CD4-positive, alpha-beta T cell treated with Interleukin-15 for 1 hour (primary cell): ENCODE measurements at regions not wholly inside any gene's neighbourhood (a gene's known extent, or its start where the extent isn't known, plus 50 kb on each side); places are given as distances from the start of the nearest gene placed in this dataset.
"Not testable (repeated sequence)": the region's sequence is repeated elsewhere in the genome, so short reads cannot be mapped to it uniquely, and the experiment has no call there.

ENCODE experiments used
- DNase-seq: peaks from one replicate; pipeline ENCODE4 v3.0.0-alpha.2; 2020

DNA sequence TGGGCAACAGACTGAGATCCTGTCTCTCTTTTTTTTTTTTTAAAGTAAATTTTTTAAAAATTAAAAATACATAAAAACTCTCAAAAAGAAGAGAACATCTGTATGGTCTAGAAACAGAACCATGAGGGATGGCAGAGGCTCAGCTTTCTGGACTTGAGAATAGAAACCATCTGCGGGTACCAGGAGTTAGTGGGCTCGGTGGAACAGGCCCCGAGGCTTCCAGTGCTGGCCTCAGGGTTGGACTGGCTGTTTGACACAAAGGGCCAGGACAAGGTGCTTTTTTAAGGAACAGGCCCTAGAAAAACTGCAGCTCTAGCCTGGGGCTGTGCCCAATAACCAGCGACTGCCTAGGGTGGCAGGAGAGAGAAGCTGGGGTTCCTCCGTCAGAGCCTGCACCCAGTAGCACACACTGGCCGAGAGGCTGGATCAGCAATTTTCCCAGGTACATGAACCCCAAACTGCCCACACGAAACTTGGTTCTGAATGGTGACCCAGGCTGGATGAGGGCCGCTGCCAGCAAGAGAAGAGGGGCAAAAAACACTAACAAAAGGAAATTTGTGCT is 131.0 kb upstream of the OLIG3 start:
- no peak for DNase-seq

DNA sequence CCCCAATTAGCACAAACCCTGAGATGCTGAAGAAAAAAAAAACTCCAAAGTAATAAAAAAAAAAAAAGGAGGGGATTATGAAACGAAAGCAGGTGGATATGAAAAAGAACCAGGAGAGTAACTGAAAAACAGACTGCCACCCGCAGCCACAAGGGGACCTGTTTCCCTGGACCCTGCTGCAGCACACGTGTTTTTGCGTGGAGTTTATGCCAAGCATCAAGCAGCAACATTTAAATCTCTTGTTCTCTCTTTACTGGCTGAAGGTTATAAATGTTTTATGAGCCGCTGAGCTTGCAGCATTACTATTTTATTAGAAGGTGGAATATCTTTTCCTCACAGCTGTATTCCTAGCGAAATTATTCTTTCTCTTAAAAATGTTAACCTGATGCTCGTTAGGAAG is 131.6 kb upstream of the OLIG3 start:
- no peak for DNase-seq

DNA sequence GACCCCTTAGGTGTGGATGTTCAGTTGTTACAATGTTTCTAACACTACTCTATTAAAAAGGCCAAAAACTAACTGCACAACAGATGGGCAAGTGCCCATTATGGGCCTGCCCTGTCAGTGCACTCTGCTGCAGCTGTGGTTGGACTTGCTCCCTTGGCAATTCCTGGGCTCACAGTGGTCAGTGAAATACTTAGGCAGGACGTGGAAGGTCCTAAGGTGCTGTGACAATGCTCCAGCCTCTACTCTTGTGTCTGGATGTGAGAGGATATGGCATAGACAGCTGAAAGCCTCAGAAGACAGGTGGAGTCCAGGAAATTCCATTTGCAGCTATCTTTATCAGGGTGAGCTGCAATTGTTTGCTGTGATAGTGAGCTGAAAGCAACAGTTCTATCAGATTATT is 136.5 kb upstream of the OLIG3 start:
- DNase-seq: no peak

DNA sequence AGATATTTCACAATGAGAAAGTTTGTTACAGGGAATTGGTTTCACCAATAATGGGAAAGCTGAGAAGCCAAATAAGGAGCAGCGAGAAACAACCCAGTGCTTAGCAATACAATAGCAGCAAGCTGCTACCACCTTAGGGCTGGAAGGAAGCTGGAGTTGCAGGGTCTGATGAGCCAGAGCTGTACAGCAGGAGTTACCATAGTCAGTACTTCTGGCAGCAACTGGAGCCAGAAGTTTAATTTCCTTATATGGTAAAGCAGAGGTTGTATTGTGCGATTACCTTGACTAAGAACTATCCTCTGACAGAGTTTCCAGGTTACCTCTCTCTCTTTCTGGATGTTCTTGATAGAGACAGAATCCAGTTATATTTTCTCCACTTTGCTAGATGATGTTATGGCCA is 137.1 kb upstream of the OLIG3 start:
- DNase-seq: no peak

DNA sequence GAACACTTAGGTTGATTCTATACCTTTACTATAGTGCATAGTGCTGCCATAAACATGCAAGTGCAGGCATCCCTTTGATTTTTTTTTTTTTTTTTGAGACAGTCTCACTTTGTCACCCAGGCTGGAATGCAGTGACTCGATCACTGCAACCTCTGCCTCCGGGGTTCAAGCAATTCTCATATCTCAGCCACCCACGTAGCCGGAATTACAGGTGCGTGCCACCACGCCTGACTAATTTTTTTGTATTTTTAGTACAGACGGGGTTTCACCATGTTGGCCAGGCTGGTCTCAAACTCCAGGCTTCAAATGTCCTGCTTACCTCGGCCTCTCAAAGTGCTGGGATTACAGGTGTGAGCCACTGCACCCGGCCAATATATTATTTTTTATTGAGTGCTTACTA is 140.0 kb upstream of the OLIG3 start:
- not testable (repeated sequence) for DNase-seq

DNA sequence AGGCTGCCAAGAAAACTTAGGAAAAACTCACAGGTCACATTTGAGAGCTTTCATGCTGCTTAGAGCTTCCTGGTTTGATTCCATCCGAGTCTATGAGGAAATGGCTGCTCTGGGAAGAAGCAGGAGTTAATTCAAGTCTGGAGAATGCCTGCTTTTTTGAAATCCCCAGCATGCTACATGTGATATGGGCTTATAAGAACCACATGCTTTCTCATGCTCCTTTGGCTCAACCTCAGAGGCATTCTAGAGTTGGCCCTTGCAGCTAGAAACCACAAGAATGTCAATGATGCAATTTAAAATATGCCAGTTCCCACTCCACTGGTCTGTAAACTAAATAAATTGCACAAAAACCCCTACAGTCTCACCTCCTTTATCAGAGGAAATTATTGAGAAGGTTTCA is 142.9 kb upstream of the OLIG3 start:
- no peak for DNase-seq

DNA sequence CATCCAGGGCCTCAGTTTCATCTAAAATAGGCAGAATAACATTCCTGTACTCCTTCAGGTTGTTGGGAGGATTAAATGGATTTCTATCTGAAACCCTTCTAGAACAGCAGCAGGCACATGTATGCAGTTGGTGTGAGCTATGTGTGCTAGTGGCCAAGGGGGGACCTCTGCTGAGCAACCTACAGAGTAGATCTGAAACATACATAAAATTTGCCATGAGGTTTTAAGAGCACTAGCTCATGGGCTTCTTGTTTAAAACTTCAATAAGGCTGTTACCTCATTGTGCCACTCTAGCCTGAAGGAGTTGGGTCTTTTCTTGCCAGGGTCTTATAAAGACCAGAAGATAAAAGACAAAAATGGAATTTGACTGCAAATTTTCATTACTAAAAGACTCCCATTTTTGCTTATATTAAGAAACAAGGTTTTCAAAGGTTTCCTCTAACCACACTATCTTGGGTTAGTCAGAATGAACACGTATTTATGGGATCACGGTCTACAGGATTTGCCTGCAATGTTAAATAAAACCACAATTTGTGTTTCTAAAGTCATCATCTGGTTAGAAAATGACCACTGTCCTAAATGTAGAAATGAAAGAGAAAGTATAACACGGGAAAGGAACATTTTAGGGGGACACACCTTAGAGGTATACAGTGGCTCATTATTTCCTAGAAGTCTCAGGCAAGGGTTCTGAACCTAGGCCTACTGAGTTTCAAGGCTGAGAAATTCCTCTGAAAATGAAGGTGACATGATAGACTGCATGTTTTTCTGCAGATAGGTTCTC is 144.9 kb upstream of the OLIG3 start:
- DNase-seq: no peak

DNA sequence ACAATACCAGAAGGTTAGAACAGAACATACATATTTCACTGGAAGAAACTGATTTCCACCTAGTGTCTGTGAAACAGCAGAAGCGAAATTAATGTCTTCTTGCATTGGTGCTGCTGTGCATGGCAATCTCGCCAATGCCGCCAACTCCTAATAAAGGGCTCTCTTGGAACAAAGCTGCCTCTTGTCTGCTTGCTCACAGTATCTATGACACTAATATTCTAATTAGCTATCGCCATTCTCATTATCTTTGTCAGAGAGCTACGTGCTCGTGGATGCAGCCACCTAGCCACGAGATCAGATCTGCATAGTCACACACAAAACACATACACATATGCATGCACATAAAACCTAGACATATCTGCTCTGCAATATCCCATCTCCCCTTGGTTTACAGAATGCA is 145.9 kb upstream of the OLIG3 start:
- DNase-seq: no peak

DNA sequence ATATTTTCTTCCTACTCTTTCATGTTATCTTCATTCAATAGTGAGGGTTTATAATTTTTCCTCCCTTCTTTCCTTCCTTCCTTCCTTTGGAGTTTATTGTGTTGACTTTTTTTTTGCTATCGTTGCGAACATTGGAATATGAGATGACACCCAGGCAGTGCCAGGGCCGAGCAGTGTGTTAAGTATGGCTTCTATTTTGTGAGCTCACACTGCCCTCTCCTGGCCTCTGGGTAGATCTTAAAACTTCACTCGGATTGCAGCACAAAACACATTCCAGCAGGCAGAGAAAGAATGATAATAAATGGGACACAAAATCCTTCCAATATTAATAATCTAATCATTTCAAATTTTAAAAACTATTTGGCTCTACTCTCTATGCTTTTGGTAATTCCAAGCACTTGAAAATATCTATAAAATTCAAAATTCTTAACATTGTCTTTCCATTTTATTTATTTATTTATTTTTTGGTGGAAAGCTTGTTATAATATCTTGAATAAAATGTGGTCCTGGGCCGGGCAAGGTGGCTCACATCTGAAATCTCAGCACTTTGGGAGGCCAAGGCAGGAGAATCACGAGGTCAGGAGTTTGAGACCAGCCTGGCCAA is 147.4 kb upstream of the OLIG3 start:
- DNase-seq: peak; percentile 68

DNA sequence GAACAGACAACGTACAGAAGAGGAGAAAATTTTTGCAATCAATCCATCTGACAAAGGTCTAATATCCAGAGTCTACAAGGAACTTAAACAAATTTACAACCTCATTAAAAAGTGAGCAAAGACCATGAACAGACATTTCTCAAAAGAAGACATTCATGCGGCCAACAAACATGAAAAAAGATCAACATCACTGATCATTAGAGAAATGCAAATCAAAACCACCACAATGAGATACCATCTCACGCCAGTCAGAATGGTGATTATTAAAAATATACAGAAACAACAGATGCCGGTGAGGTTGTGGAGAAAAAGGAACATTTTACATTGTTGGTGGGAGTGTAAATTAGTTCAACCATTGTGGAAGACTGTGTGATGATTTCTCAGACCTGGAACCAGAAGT is 149.0 kb upstream of the OLIG3 start:
- not testable (repeated sequence) for DNase-seq

DNA sequence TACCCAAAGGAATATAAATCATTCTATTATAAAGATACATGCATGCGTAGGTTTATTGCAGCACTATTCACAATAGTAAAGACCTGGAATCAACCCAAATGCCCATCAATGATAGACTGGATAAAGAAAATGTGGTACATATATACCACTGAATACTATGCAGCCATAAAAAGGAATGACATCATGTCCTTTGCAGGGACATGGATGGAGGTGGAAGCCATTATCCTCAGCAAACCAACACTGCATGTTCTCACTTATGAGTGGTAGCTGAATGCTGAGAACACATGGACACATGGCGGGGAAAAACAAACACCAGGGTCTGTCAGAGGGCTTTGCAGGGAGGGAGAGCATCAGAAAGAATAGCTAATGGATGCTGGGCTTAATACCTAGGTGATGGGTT is 149.4 kb upstream of the OLIG3 start:
- not testable (repeated sequence) for DNase-seq

DNA sequence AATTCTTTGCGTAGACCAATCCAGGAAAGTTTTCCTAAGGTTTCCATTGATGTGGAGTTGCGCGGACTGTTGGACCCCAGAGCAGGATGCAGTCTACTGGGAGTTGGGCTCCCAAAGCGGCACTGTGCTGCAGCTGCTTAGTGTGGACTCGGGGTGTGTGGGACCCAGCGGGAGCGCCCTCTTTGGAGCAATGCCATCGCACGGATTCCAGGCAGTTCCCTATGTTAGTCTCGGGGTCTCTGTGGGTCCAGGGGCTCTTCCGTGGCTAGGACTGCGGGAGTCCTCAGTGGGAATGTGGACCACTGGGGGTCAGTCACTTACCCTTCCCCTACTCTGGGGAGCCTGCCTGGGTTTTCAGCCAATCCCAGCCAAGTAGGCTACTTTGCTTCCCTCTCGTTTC is 151.7 kb upstream of the OLIG3 start:
- no peak for DNase-seq

DNA sequence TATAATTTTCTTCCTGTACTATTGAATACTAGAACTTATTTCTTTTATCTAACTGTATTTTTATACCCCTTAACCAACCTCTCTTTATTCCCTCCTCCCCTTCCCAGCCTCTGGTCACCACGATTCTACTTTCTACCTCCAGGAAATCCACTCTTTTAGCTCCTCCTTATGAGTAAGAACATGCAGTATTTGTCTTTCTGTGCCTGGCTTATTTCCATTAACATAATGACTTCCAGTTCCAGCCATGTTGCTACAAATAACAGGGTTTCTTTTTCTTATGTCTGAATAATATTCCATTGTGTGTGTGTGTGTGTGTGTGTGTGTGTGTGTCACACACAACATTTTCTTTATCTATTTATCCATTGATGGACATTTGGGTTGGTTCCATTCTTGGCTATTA is 152.3 kb upstream of the OLIG3 start:
- DNase-seq: no peak

DNA sequence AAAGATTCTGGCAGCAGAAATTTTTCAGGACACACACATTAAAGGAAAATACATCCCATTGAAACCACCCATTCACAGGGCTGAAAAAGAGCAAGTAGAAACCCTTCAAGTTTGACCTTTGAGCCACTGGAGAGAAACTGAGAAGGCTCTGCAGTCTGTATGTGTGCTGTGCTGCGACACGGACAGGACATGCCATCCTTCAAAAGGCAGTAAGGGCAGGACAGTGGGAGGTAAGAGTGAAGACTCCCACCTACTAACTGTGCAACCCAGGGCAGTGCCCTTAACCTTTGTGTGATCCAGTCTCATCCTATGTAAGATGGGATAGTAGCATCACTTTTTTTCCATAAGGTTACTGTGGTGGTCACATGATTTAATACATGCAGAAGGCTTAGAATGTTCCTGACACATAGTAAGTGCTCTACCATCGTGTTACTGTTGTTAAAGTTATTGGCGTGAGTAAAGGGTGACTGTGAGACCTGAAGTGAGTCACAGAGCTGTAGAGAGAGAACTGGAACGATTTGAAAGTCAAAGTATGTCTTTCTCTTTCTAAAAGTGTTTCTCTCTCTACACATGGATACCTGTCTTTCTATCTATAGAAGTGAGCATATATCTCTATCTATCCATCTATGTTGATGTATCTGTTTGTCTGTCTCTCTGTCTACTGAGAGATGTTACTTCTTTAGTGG is 153.7 kb upstream of the OLIG3 start:
- DNase-seq: no peak

DNA sequence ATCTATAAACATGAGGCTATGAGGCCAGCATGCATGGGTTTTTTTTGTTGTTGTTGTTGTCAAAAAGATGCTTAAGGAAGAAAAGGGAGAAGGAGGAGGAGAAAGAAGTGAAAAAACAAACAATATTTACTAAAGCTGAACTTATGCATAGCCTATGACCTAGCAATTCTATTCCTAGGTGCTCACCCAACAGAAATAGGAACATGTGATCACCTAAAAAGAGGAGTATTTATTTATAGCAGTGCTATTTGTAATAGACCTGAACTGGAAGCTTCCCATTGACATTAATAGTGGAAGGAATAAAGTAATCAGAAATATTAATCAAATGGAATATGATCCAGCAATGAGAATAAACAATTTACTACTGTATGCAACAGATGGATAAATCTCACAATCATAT is 156.5 kb upstream of the OLIG3 start:
- no peak for DNase-seq

DNA sequence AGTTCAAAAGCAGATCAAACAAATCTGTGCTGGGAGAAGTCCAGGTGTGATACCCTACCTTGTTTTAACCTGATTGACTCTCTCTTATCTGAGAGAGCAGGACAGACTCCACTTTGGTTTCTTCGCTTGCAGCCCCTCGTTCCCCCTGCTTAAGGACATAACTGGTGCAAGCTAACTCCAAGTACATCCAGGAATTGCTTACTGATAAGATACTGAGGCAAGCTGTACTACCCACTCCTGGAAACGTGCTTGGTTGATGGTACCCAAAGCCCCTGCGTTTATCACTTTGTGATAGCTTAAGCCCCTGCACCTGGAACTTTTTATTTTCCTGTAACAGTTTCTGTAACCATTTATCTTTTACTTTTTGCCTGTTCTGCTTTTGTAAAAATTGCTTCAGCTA is 157.0 kb upstream of the OLIG3 start:
- DNase-seq: no peak

DNA sequence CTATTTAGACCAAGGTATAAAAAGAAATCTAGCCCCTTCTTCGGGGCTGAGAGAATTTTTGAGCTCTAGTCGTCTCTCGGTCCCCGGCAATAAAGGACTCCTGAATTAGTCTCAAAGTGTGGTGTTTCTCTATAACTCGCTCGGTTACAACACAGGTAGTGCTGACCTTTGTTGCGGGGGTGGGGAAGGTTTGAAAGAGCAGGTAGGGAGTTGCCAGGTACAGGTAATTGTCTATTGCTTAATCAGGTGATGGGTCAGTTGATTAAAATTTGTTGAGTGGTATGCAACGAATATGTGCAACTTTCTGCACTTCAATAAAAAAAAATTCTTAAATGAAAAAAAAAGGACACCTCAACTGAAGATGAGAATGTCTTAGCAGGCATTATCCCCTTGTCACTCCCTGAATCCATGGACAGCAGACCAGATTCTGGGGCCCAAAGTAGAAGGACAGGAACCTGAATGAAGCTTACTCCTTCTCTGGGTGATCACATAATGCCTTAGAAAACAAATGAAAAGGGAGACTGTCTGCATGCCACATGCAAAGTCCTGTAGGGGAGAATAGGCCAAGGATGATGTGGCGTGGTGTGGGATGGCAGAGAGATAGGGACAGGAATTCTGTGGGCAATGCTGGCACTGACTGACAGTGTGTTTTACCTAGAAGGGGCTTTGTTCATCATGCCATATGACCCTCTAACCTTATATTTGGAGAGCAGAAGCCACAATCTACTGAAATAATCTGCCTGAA is 157.6 kb upstream of the OLIG3 start:
- no peak for DNase-seq

DNA sequence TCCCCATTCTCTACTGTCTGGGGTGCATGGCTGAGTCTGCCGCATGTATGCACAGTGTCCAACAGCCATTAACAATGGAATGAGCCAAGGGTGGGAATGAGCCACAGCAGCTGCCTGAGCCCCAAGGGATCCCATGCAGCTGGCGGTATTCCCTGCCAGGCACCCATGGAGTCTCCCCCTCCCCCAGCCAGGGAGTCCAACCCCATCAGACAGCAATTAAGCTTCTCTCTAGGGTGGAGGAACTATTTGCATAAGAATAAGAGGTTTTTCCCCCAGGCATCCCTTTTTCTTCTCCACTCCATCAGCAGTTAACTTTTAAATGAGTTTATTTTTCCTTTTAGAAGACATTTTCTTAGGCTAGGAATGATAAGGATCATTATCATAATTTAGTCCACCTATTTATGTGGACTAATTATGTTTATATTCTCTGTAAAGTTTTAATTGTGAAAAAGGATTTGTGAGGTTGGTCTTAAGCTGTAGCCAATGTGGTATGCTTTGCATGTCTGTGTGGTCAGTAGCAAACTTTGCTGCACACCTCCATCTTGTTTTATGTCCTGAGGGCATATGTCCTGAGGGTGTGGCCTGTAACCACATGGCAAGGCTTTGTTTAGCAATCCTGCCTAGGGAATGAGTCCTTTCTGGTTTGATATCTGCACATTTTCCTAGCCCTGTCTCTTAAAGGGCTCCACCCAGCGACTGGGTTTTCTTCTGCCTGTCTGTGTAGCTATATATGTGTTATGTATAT is 158.9 kb upstream of the OLIG3 start:
- no peak for DNase-seq

DNA sequence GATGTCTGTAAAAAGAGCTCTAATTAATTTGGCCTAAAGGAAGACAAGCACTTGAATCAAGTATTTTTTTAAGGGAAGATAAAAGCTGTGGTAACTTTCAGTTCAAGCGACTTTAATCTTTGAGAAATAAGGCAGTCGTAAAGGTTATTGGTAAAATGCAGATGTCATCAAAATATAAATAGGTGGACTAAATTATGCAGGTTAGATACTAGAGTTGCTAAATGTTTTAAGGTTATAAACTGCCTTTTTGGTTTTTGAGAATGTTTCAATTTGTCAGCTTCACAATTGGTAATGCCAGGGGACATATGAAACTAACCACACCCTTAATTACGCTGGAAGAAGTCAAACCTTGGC is 159.5 kb upstream of the OLIG3 start:
- no peak for DNase-seq

DNA sequence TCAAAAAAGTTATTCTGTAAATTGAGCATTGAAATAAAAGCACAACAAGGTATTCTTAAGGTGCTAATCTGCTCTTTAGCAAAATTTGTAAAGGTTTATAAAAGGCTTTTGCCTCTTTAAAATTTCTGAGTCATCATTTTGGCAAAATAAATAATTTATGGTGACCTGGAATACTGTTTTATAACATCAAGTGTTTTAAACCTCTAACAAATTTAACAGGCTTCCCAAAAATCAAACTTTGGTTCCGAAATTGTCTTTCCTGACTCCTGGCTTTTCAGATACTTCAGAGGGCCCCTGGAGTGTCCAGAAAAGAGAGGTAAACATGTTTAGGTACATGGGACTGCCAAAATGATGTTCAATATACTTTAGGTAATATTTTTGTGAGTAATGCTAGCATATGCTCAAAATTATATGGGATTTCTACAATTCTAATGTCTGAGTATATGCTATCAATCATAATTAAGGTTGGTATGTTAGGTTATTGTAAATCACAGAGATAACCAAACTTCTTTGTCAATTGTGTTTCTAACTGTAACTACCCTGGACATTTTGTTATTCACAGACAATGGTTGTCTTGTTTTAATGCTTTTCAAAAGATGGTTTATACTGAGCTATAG is 160.3 kb upstream of the OLIG3 start:
- no peak for DNase-seq

DNA sequence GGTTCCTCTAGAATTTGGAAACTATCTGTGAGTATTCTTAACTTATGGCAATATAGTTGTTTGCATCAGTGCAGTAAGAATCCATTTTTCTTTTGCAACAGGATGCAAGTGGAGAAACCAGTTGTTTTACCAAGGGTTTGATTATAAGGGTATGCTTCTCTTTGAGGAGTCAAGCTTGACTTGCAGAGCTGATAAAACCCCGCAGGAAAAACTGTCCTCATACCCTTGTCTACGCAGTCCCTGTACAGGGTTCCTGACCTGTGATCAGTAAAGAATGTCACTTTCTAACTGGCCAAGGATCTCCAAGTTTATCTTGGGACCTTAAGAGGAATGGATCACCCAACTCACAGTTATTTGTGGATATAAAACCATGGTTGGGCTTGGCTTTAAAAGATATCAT is 161.1 kb upstream of the OLIG3 start:
- DNase-seq: no peak

DNA sequence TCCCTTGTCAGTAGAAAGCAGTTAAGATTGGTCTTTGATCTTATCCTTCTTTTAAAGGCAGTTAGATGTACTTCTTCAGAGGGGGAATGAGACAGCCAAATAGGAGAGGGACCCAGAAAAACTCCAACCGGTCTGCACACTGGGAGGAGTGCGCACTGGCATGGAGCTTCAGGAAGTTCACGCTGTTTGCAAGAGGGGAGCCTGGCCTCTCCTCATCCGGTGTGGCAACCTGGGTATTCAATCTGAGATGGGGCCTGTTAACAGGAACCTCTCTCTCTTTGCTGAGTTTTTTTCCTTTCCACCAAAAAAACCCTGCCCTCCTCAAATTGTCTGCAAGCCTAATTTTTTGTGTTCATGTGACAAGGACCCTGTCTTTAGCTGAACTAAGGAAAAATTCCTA is 162.5 kb upstream of the OLIG3 start:
- DNase-seq: no peak
